Stimulated activated CD8-positive, alpha-beta memory T cell treated with anti-CD3 and anti-CD28 coated beads, Interleukin-12 subunit alpha, Interleukin-12 subunit beta, amount 100 ng/mL, for 1 hour (primary cell): ENCODE measurements at regions not wholly inside any gene's neighbourhood (a gene's known extent, or its start where the extent isn't known, plus 50 kb on each side); places are given as distances from the start of the nearest gene placed in this dataset.
"Not testable (repeated sequence)": the region's sequence is repeated elsewhere in the genome, so short reads cannot be mapped to it uniquely, and the experiment has no call there.

Source experiments
- DNase-seq: peaks from one replicate; pipeline ENCODE4 v3.0.0-alpha.2; 2020; ENCODE audit warnings: low read depth

DNA sequence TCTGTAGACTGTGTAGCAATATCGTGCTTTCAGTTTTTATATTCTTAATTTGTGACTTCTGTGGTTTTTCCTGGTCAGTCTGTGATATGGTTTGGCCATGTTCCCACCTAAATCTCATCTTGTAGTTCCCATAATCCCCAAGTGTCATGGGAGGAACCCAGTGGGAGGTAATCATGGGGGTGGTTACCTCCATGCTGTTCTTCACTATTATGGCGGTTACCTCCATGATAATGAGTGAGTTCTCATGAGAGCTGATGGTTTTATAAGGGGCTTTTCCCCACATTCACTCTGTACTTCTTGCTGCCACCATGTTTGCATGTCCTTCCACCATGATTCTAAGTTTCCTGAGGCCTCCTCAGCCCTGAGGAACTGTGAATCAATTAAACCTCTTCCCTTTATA lies 169.8 kb downstream of the LEPR start:
- DNase-seq, result no peak

DNA sequence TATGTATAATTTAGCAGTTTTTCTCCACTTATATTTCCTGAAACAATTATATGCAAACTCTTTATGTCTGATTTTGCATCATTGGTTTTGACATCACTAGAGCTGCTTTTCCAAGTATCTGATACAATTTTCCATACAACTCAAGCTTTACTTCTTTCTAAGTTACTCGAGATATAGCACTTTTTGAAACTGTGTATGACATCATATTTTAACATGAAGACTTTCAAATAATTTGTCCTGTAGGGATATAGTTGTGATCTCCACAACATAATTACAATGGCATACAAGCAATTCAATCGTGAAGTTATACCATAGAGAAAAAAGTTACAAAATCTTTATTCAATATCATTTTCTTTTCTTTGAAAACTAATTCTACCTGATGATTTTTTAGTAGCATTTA lies 173.0 kb downstream of the LEPR start:
- no peak for DNase-seq

DNA sequence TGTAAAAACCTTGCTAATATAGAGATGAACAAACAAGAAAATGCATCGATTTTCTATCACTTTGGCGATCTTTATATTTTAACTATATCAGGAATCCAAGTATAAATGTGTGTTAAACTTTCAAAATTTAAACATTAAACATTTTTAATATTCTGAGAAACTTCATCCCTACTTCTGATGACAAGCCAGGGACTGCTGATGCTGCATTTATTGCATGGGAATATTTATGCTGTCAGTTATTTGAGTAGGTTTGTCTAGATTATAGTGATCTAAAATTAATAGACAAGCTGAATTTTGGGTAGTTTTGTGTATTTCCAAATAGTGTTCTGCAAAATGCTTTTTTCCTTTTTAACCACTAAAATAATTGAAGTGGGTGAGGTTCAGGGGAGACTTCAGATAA lies 175.3 kb downstream of the LEPR start:
- DNase-seq, result no peak

GRCh38 chr1:65596768-65597167 lies 176.3 kb downstream of the LEPR start:
- DNase-seq, result no peak

- DNase-seq, result no peak
Measured at GRCh38 chr1:65605621-65606020, 185.2 kb downstream of the LEPR start.

- no peak for DNase-seq
Measured at GRCh38 chr1:65606426-65606825, 186.0 kb downstream of the LEPR start.

GRCh38 chr1:65613884-65614283 lies 178.8 kb upstream of the PDE4B start:
- no peak for DNase-seq

GRCh38 chr1:65615859-65616258 lies 176.8 kb upstream of the PDE4B start:
- no peak for DNase-seq

GRCh38 chr1:65621721-65622120 lies 171.0 kb upstream of the PDE4B start:
- DNase-seq, result not testable (repeated sequence)

GRCh38 chr1:65623895-65624294 lies 168.8 kb upstream of the PDE4B start:
- DNase-seq, result no peak

DNA sequence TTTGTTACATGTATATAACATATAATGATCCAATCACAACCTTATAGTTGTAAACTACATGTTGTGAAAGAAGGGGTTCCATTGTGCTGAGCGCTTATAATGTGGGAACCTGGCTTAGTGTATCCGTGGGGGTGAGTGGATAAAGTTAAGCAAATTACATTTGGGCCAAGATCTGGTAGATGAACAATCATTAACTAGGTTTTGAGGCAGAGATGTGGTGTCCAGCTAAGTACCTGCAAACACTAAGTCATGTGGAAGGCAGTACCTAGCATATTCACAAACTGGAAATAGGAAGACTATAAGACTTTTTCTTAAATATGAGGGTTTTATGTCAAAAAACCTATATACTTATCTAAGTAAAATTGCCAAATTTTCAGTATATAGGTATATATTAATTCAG lies 167.2 kb upstream of the PDE4B start:
- DNase-seq, result no peak

- DNase-seq, result no peak
Measured at GRCh38 chr1:65626003-65626402, 166.7 kb upstream of the PDE4B start.

DNA sequence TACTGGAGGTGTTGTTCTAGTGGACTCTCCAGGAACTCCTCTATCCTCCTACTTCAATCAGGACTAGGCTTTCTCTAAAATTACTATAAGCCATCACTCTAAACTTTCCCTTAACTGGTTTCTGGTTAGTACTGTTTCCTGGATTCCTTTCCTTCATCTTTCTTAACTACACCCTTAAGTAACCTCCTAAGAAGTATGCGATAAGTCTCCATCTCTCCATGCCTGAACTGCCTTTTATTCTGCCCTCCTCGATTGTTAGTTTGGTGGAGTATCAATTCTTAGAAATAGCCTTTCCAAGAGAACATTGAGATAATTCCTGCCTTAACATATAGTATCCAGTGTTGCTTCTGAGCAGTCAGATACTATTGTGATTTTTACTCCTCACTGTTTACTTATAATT lies 162.9 kb upstream of the PDE4B start:
- no peak for DNase-seq

DNA sequence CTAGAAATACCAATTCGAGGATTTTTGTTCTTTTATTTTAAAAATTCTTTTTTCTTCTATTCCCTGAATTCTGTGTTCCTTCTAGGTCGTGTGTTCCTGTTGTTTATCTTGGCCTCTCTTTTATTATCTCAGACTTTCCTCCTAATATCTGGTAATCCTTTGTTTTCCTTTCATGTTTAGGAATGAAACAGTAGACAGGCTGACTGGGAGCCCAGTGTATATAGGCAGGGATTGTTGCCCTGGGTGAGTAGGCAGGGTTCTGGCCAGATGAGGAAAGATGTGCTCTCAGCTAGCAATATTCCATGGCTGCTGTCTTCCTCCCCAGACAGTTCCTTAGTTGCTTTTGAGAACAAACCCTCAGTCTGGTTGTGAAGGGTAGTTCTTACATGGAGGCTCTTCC lies 161.8 kb upstream of the PDE4B start:
- no peak for DNase-seq

GRCh38 chr1:65632235-65632634 lies 160.5 kb upstream of the PDE4B start:
- no peak for DNase-seq

DNA sequence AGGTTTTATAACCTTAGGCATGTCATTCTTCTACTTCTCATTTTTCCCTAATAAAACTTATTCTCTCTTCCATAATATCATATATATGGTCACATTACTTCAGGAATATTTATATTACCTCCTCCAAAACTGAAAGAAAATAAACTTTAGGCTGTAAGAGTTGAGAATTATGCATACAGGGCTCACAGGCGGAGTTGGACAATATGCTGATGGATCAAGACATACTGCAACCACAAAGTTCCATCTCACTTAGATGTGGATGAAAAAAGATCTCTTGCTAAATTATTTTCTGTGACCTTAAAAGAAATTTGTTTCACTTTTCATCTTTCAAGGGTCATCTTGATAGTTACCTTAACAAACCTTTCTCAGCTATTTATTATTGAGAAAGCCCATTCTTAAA lies 152.6 kb upstream of the PDE4B start:
- DNase-seq, result no peak

GRCh38 chr1:65649185-65649584 lies 143.5 kb upstream of the PDE4B start:
- not testable (repeated sequence) for DNase-seq

GRCh38 chr1:65650682-65651081 lies 142.0 kb upstream of the PDE4B start:
- no peak for DNase-seq

DNA sequence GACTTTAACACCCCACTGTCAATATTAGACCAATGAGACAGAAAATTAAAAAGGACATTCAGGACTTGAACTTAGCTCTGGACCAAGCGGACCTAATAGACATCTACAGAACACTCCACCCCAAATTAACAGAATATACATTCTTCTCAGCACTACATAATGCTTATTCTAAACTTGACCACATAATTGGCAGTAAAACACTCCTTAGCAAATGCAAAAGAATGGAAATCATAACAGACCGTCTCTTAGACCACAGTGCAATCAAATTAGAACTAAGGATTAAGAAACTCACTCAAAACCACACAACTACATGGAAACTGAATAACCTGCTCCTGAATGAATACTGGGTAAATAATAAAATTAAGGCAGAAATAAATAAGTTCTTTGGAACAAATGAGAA lies 138.2 kb upstream of the PDE4B start:
- not testable (repeated sequence) for DNase-seq

GRCh38 chr1:65657609-65658008 lies 135.1 kb upstream of the PDE4B start:
- not testable (repeated sequence) for DNase-seq

DNA sequence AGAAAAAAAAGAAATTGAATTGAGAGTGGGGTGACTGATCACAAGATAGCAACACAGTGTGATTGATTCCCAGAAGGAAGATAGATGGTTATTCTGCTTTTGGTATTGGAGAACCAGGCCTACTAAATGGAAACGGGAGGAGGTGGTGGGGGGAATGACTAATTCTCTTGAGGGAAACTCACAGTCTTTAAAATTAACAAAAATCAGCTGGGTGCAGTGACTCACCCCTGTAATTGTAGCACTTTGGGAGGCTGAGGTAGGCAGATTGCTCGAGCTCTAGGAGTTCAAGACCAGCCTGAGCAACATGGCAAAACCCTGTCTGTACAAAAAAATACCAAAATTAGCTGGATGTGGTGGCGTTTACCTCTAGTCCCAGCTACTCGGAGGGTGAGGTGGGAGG lies 134.6 kb upstream of the PDE4B start:
- no peak for DNase-seq

- no peak for DNase-seq
Measured at GRCh38 chr1:65668368-65668767, 124.3 kb upstream of the PDE4B start.

GRCh38 chr1:65670518-65670917 lies 122.2 kb upstream of the PDE4B start:
- DNase-seq, result no peak

DNA sequence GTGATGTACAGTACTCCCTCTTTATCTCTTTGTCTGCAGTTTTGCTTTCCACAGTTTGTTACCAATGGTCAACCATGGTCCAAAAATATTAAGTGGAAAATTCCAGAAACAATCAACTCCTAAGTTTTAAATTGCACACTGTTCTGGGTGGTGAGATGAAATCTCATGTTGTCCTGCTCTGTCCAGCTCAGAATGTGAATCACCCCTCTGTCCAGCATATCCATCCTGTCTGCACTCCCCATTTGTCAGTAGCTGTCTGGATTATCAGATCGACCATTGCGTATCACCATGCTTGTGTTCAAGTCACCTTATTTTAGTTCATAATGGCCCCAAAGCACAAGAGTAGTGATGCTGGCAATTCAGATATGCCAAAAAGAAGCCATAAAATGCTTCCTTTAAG lies 118.2 kb upstream of the PDE4B start:
- no peak for DNase-seq

DNA sequence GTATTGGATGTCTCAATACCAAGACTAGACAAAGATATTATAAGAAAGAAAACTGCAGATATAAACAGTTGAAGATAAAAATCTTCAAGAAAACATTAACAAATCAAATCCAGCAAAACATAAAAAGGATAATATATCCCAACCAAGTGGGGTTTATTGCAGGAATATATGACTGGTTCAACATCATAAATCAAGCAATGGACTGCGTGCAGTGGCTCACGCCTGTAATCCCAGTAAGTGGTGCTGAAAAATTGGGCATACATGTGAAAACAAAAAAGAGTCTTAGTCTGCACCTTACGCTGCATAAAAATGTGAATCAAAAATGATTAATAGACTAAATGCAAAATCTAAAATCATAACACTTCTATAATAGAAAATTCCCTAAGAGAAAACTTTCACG lies 112.9 kb upstream of the PDE4B start:
- no peak for DNase-seq
